A549 (cell line): ENCODE measurements at regions not wholly inside any gene's neighbourhood (a gene's known extent, or its start where the extent isn't known, plus 50 kb on each side); places are given as distances from the start of the nearest gene placed in this dataset.

Experiments used
- ATAC-seq, 2 experiments: fragments of 200-7000 bp in 1 of 2; fragments of >200 bp in 1 of 2; cut with Nextera tagmentation in 1 of 2; cut with Tn5 transposase in 1 of 2; 3 replicates each; pipeline versions ENCODE4 v1.8.0 to v1.9.1; 2018 to 2020; ENCODE audit warnings: mild to moderate bottlenecking in 1 of 2, moderate library complexity in 1 of 2
- CTCF ChIA-PET: fragments of 300-600 bp; sonication (Branson Sonifier 250); formaldehyde crosslinking; extraction: SDS; loops from one replicate; lab custom pipeline; 2021; ENCODE audit warnings: antibody characterized with exemption, inconsistent platforms; lab: Yijun Ruan, JAX
- POLR2A ChIA-PET: fragments of 350-600 bp; formaldehyde crosslinking; extraction: SDS; loops from one replicate; lab custom pipeline; 2021; ENCODE audit warnings: antibody characterized with exemption, inconsistent platforms; lab: Yijun Ruan, JAX
- DNase-seq, 2 experiments: peaks; one replicate each; pipeline versions ENCODE4 v3.0.0 to v3.0.0-alpha.2; 2011 to 2016; ENCODE audit warnings: low read depth in 1 of 2, low spot score in 1 of 2
- FAIRE-seq: peaks from 2 replicates; lab custom pipeline; 2011; peaks lifted over from hg19 to GRCh38; lab: Jason Lieb, UNC
- H3K27ac ChIP-seq, 2 experiments: fragments of >200 bp; sonication (Bioruptor Twin); formaldehyde crosslinking; 3 replicates each; pipeline ENCODE4 v1.5.1; 2016 to 2017
- H3K4me1 ChIP-seq: fragments of >200 bp; sonication (Bioruptor Twin); formaldehyde crosslinking; 3 replicates; pipeline ENCODE4 v1.6.1; 2016
- H3K4me2 ChIP-seq: fragments of >200 bp; sonication (Bioruptor Twin); formaldehyde crosslinking; 3 replicates; pipeline ENCODE4 v1.6.1; 2016
- H3K4me3 ChIP-seq: fragments of >200 bp; sonication (Bioruptor Twin); formaldehyde crosslinking; 3 replicates; pipeline ENCODE4 v1.5.1; 2016
- H3K9me3 ChIP-seq: fragments of >200 bp; sonication (Bioruptor Twin); formaldehyde crosslinking; 3 replicates; pipeline ENCODE4 v1.6.1; 2016
- CBX8 ChIP-seq: fragments of 200-600 bp; sonication (generic); IDR thresholded peaks from 2 replicates; pipeline ENCODE4 v1.6.1; 2016
- CHD4 ChIP-seq: fragments of 200-600 bp; sonication (generic); IDR thresholded peaks from 2 replicates; pipeline ENCODE4 v1.6.1; 2016; ENCODE audit warnings: antibody characterized with exemption, mild to moderate bottlenecking, borderline replicate concordance
- EHMT2 ChIP-seq: fragments of 200-600 bp; sonication (generic); IDR thresholded peaks from 2 replicates; pipeline ENCODE4 v1.6.1; 2016; ENCODE audit warnings: antibody characterized with exemption, low read depth, mild to moderate bottlenecking, moderate library complexity
- EP300 ChIP-seq, 2 experiments: fragments of >200 bp; sonication (Bioruptor Twin); formaldehyde crosslinking; IDR thresholded peaks; 2 replicates in 1 of 2; 3 replicates in 1 of 2; pipeline ENCODE4 v1.6.1; 2016 to 2017
- ESRRA ChIP-seq: fragments of 150-350 bp; IDR thresholded peaks from 2 replicates; pipeline ENCODE4 v1.6.1; 2014; ENCODE audit warnings: mild to moderate bottlenecking, low read length, borderline replicate concordance
- FOSL2 ChIP-seq, 2 experiments: fragments of 450-650 bp in 1 of 2; fragments of >200 bp in 1 of 2; sonication (Bioruptor Twin) in 1 of 2; formaldehyde crosslinking; IDR thresholded peaks; 2 replicates each; pipeline versions ENCODE4 v1.5.0 to v1.6.1; 2016 to 2020; ENCODE audit warnings: mild to moderate bottlenecking in 1 of 2, moderate library complexity in 1 of 2
- FOXS1 ChIP-seq: fragments of 250-450 bp; sonication (Bioruptor Pico); IDR thresholded peaks from 2 replicates; pipeline ENCODE4 v1.5.0; 2020; ENCODE audit warnings: mild to moderate bottlenecking, moderate library complexity
- HMGXB4 ChIP-seq: fragments of 250-450 bp; sonication (Bioruptor Pico); IDR thresholded peaks from 2 replicates; pipeline ENCODE4 v1.5.0; 2021; ENCODE audit warnings: mild to moderate bottlenecking, moderate library complexity, borderline replicate concordance
- HOXB13 ChIP-seq: fragments of 250-450 bp; sonication (Bioruptor Pico); IDR thresholded peaks from 2 replicates; pipeline ENCODE4 v1.5.0; 2020; ENCODE audit warnings: low read depth, mild to moderate bottlenecking, moderate library complexity
- HOXB5 ChIP-seq: fragments of 250-450 bp; sonication (Bioruptor Pico); IDR thresholded peaks from 2 replicates; pipeline ENCODE4 v1.5.0; 2020; ENCODE audit warnings: mild to moderate bottlenecking, moderate library complexity
- JUNB ChIP-seq: fragments of >200 bp; sonication (Bioruptor Twin); formaldehyde crosslinking; IDR thresholded peaks from 2 replicates; pipeline ENCODE4 v1.6.1; 2016
- KDM5A ChIP-seq: fragments of 200-600 bp; sonication (generic); IDR thresholded peaks from 2 replicates; pipeline ENCODE4 v1.6.1; 2016; ENCODE audit warnings: antibody characterized with exemption, mild to moderate bottlenecking
- MAFK ChIP-seq: fragments of 450-650 bp; IDR thresholded peaks from 2 replicates; pipeline ENCODE4 v1.6.1; 2014; ENCODE audit not compliant: partially characterized antibody
- MAZ ChIP-seq: fragments of 150-350 bp; IDR thresholded peaks from 2 replicates; pipeline ENCODE4 v1.6.1; 2014; ENCODE audit warnings: antibody characterized with exemption, low read depth, low read length, borderline replicate concordance
- MYC ChIP-seq: IDR thresholded peaks from 2 replicates; pipeline ENCODE4 v1.6.1; 2012; ENCODE audit warnings: mild to moderate bottlenecking, inconsistent platforms, low read length, improper control_type of control experiment, borderline replicate concordance
- PHF8 ChIP-seq: fragments of 200-600 bp; sonication (generic); IDR thresholded peaks from 2 replicates; pipeline ENCODE4 v1.6.1; 2016; ENCODE audit warnings: low read depth, mild to moderate bottlenecking, antibody characterized with exemption, moderate library complexity, borderline replicate concordance
- POLR2A ChIP-seq: IDR thresholded peaks from 2 replicates; pipeline ENCODE4 v1.6.1; 2012; ENCODE audit warnings: mild to moderate bottlenecking, low read length
- POLR2AphosphoS2 ChIP-seq: conservative IDR thresholded peaks from 2 replicates; pipeline ENCODE4 v1.6.1; 2012; ENCODE audit warnings: low read length, improper control_type of control experiment, inconsistent platforms
- RAD21 ChIP-seq, 2 experiments: fragments of >200 bp in 1 of 2; sonication (Bioruptor Twin) in 1 of 2; formaldehyde crosslinking in 1 of 2; IDR thresholded peaks in 1 of 2; conservative IDR thresholded peaks in 1 of 2; 2 replicates in 1 of 2; 3 replicates in 1 of 2; pipeline ENCODE4 v1.6.1; 2012 to 2018; ENCODE audit warnings: inconsistent platforms in 1 of 2
- RARB ChIP-seq: fragments of 250-450 bp; sonication (Bioruptor Pico); IDR thresholded peaks from 2 replicates; pipeline ENCODE4 v1.8.0; 2021; ENCODE audit warnings: mild to moderate bottlenecking, moderate library complexity
- RNF2 ChIP-seq: fragments of 200-600 bp; sonication (generic); IDR thresholded peaks from 2 replicates; pipeline ENCODE4 v1.6.1; 2016; ENCODE audit warnings: low read depth, mild to moderate bottlenecking, antibody characterized with exemption, moderate library complexity, borderline replicate concordance
- SREBF2 ChIP-seq: fragments of 450-650 bp; IDR thresholded peaks from 2 replicates; pipeline ENCODE4 v1.6.1; 2014; ENCODE audit warnings: mild to moderate bottlenecking, moderate library complexity
- TP53 ChIP-seq: fragments of 250-450 bp; sonication (Bioruptor Pico); IDR thresholded peaks from 2 replicates; pipeline ENCODE4 v1.5.0; 2021; ENCODE audit warnings: mild to moderate bottlenecking, moderate library complexity
- USF2 ChIP-seq: fragments of 450-650 bp; IDR thresholded peaks from 2 replicates; pipeline ENCODE4 v1.6.1; 2014; ENCODE audit warnings: antibody characterized with exemption
- ZNF302 ChIP-seq: fragments of 250-450 bp; sonication (Bioruptor Pico); IDR thresholded peaks from 2 replicates; pipeline ENCODE4 v1.9.0; 2021; ENCODE audit warnings: inconsistent platforms, mild to moderate bottlenecking, moderate library complexity
- ZSCAN20 ChIP-seq: fragments of 250-450 bp; sonication (Bioruptor Pico); IDR thresholded peaks from 2 replicates; pipeline ENCODE4 v1.8.0; 2022; ENCODE audit warnings: mild to moderate bottlenecking, moderate library complexity
- WGBS: methylation state at CpG from one replicate; pipeline ENCODE4 v1.1.6; 2017; ENCODE audit errors: missing lambda C conversion rate; 5-methylcytosine and 5-hydroxymethylcytosine counted together
- TF ChIP-seq, protein P1 (sequence below): IDR thresholded peaks from 2 replicates; pipeline ENCODE4 v1.6.1; 2012; ENCODE audit warnings: low read depth, borderline replicate concordance
- TF ChIP-seq, protein P2 (sequence below): IDR thresholded peaks from 2 replicates; pipeline ENCODE4 v1.6.1; 2012
- TF ChIP-seq, protein P3 (sequence below): fragments of >200 bp; sonication (Bioruptor Twin); formaldehyde crosslinking; IDR thresholded peaks from 2 replicates; pipeline ENCODE4 v1.6.1; 2016

- Histone ChIP-seq H3K4me2 (no peak overlapping the region), H3K4me3 (no peak overlapping the region), H3K4me1 (no peaks in the 10 kb centered on the region), H3K27ac (no peak overlapping the region), H3K9me3 (no peaks in the 10 kb centered on the region)
- DNase-seq: no peak
- WGBS: 31% methylated on average over 4 of the region's 4 CpGs
- POLR2A ChIA-PET: no interaction called here
- FAIRE-seq: no peak
- TF ChIP-seq RAD21 (conservative IDR thresholded peaks at IDR 0.05 in 1 of 2, IDR thresholded peaks at IDR 0.05 in 1 of 2): no peak
- TF ChIP-seq ZSCAN20 (CRISPR knock-in tag): no peak
- no peak for TF ChIP-seq HOXB13
- TF ChIP-seq, protein P1, sequence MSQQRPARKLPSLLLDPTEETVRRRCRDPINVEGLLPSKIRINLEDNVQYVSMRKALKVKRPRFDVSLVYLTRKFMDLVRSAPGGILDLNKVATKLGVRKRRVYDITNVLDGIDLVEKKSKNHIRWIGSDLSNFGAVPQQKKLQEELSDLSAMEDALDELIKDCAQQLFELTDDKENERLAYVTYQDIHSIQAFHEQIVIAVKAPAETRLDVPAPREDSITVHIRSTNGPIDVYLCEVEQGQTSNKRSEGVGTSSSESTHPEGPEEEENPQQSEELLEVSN: no peak
- TF ChIP-seq TP53 (CRISPR knock-in tag): no peak
- TF ChIP-seq EHMT2: no peak
- TF ChIP-seq ZNF302: no peak
- TF ChIP-seq SREBF2: no peak
- CTCF ChIA-PET: no interaction called here
- no peak for ATAC-seq
These were observed 93.8 kb downstream of the GPR63 start for GRCh38 chr6:96743496-96743895.

DNA sequence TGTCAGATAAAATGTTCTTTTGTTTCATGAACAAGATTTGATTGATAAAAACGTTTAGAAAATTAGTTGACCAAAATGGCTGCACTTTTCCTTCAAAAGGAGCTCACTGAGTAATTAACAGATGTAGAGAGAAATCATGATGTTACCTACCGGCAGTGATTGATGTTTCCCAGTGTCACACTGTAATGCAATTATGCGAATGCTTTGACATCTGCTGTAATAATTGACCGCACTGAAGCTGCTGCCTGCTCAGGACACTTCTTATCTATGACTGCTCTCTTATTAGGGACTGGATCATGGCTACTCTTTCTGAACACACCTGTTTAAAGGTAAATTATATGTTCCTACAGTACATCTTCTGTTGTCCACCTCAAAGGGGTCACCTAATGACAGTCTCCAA lies 94.6 kb downstream of the GPR63 start:
- TF ChIP-seq CBX8: no peak
- no peak for TF ChIP-seq MAZ
- TF ChIP-seq JUNB: no peak
- no peak for TF ChIP-seq POLR2AphosphoS2
- no peak for TF ChIP-seq TP53 (CRISPR knock-in tag)
- TF ChIP-seq EHMT2: no peak
- no peak for TF ChIP-seq ESRRA
- TF ChIP-seq RARB: no peak
- no peak for TF ChIP-seq MYC
- no peak for TF ChIP-seq FOXS1 (CRISPR knock-in tag)
- TF ChIP-seq, protein P1: no peak
- TF ChIP-seq EP300 (IDR thresholded peaks at IDR 0.05): no peak
- TF ChIP-seq PHF8: no peak
- FAIRE-seq (no peak), ATAC-seq (no peak), DNase-seq (no peak)
- no peak overlapping the region for H3K4me2 ChIP-seq
- H3K9me3 ChIP-seq: no peaks in the 10 kb centered on the region
- ChIA-PET POLR2A (no interaction called here), CTCF (interaction anchor here (0.6 kb wide), 2 partner anchors 65 to 91 kb away, joined by 3 read pairs; no protein-coding TSS in a partner anchor)
- no peaks in the 10 kb centered on the region for H3K4me1 ChIP-seq
- 59% methylated on average over 4 of the region's 4 CpGs for WGBS
- no peak overlapping the region for H3K4me3 ChIP-seq
- no peak overlapping the region for H3K27ac ChIP-seq

- POLR2A ChIA-PET: no interaction called here
- no peaks in the 10 kb centered on the region for H3K4me1 ChIP-seq
- 84% methylated on average over 3 of the region's 3 CpGs for WGBS
- H3K4me2 ChIP-seq: no peak overlapping the region
- no peak for TF ChIP-seq FOSL2 (IDR thresholded peaks at IDR 0.05)
- no peak for TF ChIP-seq FOSL2 (CRISPR knock-in tag; IDR thresholded peaks at IDR 0.05)
- no peak for TF ChIP-seq MYC
- no peak for TF ChIP-seq HMGXB4 (CRISPR knock-in tag)
- TF ChIP-seq HOXB5 (CRISPR knock-in tag): no peak
- TF ChIP-seq ZNF302: no peak
- TF ChIP-seq SREBF2: no peak
- TF ChIP-seq MAFK: no peak
- no peak for TF ChIP-seq POLR2A
- TF ChIP-seq JUNB: no peak
- TF ChIP-seq, protein P2, sequence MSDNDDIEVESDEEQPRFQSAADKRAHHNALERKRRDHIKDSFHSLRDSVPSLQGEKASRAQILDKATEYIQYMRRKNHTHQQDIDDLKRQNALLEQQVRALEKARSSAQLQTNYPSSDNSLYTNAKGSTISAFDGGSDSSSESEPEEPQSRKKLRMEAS: no peak
- TF ChIP-seq CHD4: no peak
- TF ChIP-seq USF2: no peak
- TF ChIP-seq RNF2: no peak
- no peak for TF ChIP-seq KDM5A
- TF ChIP-seq, protein P3, sequence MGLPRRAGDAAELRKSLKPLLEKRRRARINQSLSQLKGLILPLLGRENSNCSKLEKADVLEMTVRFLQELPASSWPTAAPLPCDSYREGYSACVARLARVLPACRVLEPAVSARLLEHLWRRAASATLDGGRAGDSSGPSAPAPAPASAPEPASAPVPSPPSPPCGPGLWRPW: no peak
- ATAC-seq (no peak), DNase-seq (no peak), FAIRE-seq (no peak)
- H3K27ac ChIP-seq: no peak overlapping the region
- no peaks in the 10 kb centered on the region for H3K9me3 ChIP-seq
- no peak overlapping the region for H3K4me3 ChIP-seq
- CTCF ChIA-PET: no interaction called here
These were observed 101.9 kb downstream of the GPR63 start for GRCh38 chr6:96735332-96735731.
